ENCODE measurements at regions not wholly inside any gene's neighbourhood (a gene's known extent, or its start where the extent isn't known, plus 50 kb on each side); places are given as distances from the start of the nearest gene placed in this dataset.
"Not testable (repeated sequence)": the region's sequence is repeated elsewhere in the genome, so short reads cannot be mapped to it uniquely, and the experiment has no call there.

GRCh38 chr5:109630093-109630492, 59.6 kb upstream of the MAN2A1 start:
- FAIRE-seq (no peak), DNase-seq (peak in 1 of 5 donors; percentile 34)
- Histone ChIP-seq H3K36me3 (ENCODE audit: control insufficient read depth in 2 of 3, insufficient read depth in 3 of 3, low read length in 3 of 3) (no peaks in the 10 kb centered on the region), H3K4me1 (ENCODE audit: control insufficient read depth in 2 of 3, insufficient read depth in 2 of 3, low read depth in 1 of 3, low read length in 3 of 3) (no peaks in the 10 kb centered on the region), H3K27ac (ENCODE audit: low read depth in 2 of 2, low read length in 2 of 2) (no peak overlapping the region), H3K27me3 (ENCODE audit: control insufficient read depth, insufficient read depth, low read length) (no peaks in the 10 kb centered on the region), H3K4me3 (ENCODE audit: low read length in 3 of 3) (no peak overlapping the region), H3K9me3 (ENCODE audit: control insufficient read depth in 2 of 3, insufficient read depth in 1 of 3, low read length in 3 of 3) (no peaks in the 10 kb centered on the region), H3K9ac (ENCODE audit: low read length in 3 of 3) (no peak overlapping the region)
- TF ChIP-seq CTCF (IDR thresholded peaks at IDR 0.05; ENCODE audit: borderline replicate concordance, extremely low read depth, insufficient read depth), result no peak
- intact Hi-C loops (cut with DNase I), result no loop called here

GRCh38 chr5:109628591-109628990, 61.1 kb upstream of the MAN2A1 start:
- no peak overlapping the region for H3K9ac ChIP-seq (ENCODE audit: low read length in 3 of 3)
- H3K36me3 ChIP-seq (ENCODE audit: control insufficient read depth in 2 of 3, insufficient read depth in 3 of 3, low read length in 3 of 3), result no peaks in the 10 kb centered on the region
- intact Hi-C loops (cut with DNase I), result no loop called here
- TF ChIP-seq CTCF (IDR thresholded peaks at IDR 0.05; ENCODE audit: borderline replicate concordance, extremely low read depth, insufficient read depth), result no peak
- no peaks in the 10 kb centered on the region for H3K4me1 ChIP-seq (ENCODE audit: control insufficient read depth in 2 of 3, insufficient read depth in 2 of 3, low read depth in 1 of 3, low read length in 3 of 3)
- FAIRE-seq (no peak), DNase-seq (no peak)
- no peak overlapping the region for H3K4me3 ChIP-seq (ENCODE audit: low read length in 3 of 3)
- no peaks in the 10 kb centered on the region for H3K9me3 ChIP-seq (ENCODE audit: control insufficient read depth in 2 of 3, insufficient read depth in 1 of 3, low read length in 3 of 3)
- no peaks in the 10 kb centered on the region for H3K27me3 ChIP-seq (ENCODE audit: control insufficient read depth, insufficient read depth, low read length)
- no peak overlapping the region for H3K27ac ChIP-seq (ENCODE audit: low read depth in 2 of 2, low read length in 2 of 2)

GRCh38 chr5:109621266-109621665, 68.5 kb upstream of the MAN2A1 start:
- H3K4me1 ChIP-seq (ENCODE audit: control insufficient read depth in 2 of 3, insufficient read depth in 2 of 3, low read depth in 1 of 3, low read length in 3 of 3); H3K27me3 ChIP-seq (ENCODE audit: control insufficient read depth, insufficient read depth, low read length); FAIRE-seq; H3K27ac ChIP-seq (ENCODE audit: low read depth in 2 of 2, low read length in 2 of 2); intact Hi-C loops (cut with DNase I); H3K9me3 ChIP-seq (ENCODE audit: control insufficient read depth in 2 of 3, insufficient read depth in 1 of 3, low read length in 3 of 3); H3K4me3 ChIP-seq (ENCODE audit: low read length in 3 of 3); DNase-seq; H3K9ac ChIP-seq (ENCODE audit: low read length in 3 of 3); H3K36me3 ChIP-seq (ENCODE audit: control insufficient read depth in 2 of 3, insufficient read depth in 3 of 3, low read length in 3 of 3): not testable (repeated sequence)

GRCh38 chr5:109620651-109621050, 69.1 kb upstream of the MAN2A1 start:
- Histone ChIP-seq H3K27ac (ENCODE audit: low read depth in 2 of 2, low read length in 2 of 2) (no peak overlapping the region), H3K4me1 (ENCODE audit: control insufficient read depth in 2 of 3, insufficient read depth in 2 of 3, low read depth in 1 of 3, low read length in 3 of 3) (no peaks in the 10 kb centered on the region), H3K27me3 (ENCODE audit: control insufficient read depth, insufficient read depth, low read length) (no peaks in the 10 kb centered on the region), H3K4me3 (ENCODE audit: low read length in 3 of 3) (no peak overlapping the region), H3K9ac (ENCODE audit: low read length in 3 of 3) (no peak overlapping the region), H3K9me3 (ENCODE audit: control insufficient read depth in 2 of 3, insufficient read depth in 1 of 3, low read length in 3 of 3) (no peaks in the 10 kb centered on the region), H3K36me3 (ENCODE audit: control insufficient read depth in 2 of 3, insufficient read depth in 3 of 3, low read length in 3 of 3) (no peaks in the 10 kb centered on the region)
- no peak for DNase-seq
- intact Hi-C loops (cut with DNase I), result no loop called here
- no peak for FAIRE-seq
- TF ChIP-seq CTCF (IDR thresholded peaks at IDR 0.05; ENCODE audit: borderline replicate concordance, extremely low read depth, insufficient read depth), result no peak
